RWPE1 (cell line): ENCODE measurements at regions not wholly inside any gene's neighbourhood (a gene's known extent, or its start where the extent isn't known, plus 50 kb on each side); places are given as distances from the start of the nearest gene placed in this dataset.

Experiments used
- CTCF ChIA-PET: fragments of 350-600 bp; sonication (Branson Sonifier 250); formaldehyde crosslinking; extraction: SDS; loops from one replicate; lab custom pipeline; 2021; lab: Yijun Ruan, JAX
- POLR2A ChIA-PET: fragments of 400-600 bp; formaldehyde crosslinking; extraction: SDS; loops from one replicate; lab custom pipeline; 2020; ENCODE audit warnings: antibody characterized with exemption; ENCODE audit not compliant: low non-redundant PET; lab: Yijun Ruan, JAX
- DNase-seq: peaks from one replicate; pipeline ENCODE4 v3.0.0; 2012; ENCODE audit warnings: low spot score
- H3K27ac ChIP-seq: fragments of 450-650 bp; 2 replicates; pipeline ENCODE4 v1.5.1; 2017
- TF ChIP-seq, protein P1 (sequence below): fragments of 450-650 bp; conservative IDR thresholded peaks from 2 replicates; pipeline ENCODE4 v1.5.1; 2017; ENCODE audit warnings: low read depth, mild to moderate bottlenecking

DNA sequence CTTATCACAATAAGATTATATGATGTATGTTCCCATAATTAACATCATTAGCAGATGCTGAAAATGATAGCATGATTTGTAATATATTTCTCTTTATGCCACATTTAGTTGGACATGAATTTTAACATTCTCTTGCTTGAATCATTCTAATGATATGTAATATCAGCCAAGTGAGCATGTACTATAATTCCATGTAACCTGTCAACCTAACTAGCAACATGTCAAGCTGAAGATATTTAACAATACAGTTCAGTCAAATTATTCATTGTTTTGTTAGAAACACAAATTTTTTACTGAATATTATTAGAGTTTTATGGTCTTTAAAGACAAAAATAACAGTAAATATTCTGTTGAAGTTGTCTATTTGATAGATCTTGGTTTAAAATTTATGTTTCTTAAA is 920.4 kb upstream of the PCDH10 start:
- TF ChIP-seq, protein P1, sequence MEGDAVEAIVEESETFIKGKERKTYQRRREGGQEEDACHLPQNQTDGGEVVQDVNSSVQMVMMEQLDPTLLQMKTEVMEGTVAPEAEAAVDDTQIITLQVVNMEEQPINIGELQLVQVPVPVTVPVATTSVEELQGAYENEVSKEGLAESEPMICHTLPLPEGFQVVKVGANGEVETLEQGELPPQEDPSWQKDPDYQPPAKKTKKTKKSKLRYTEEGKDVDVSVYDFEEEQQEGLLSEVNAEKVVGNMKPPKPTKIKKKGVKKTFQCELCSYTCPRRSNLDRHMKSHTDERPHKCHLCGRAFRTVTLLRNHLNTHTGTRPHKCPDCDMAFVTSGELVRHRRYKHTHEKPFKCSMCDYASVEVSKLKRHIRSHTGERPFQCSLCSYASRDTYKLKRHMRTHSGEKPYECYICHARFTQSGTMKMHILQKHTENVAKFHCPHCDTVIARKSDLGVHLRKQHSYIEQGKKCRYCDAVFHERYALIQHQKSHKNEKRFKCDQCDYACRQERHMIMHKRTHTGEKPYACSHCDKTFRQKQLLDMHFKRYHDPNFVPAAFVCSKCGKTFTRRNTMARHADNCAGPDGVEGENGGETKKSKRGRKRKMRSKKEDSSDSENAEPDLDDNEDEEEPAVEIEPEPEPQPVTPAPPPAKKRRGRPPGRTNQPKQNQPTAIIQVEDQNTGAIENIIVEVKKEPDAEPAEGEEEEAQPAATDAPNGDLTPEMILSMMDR: no peak

DNA sequence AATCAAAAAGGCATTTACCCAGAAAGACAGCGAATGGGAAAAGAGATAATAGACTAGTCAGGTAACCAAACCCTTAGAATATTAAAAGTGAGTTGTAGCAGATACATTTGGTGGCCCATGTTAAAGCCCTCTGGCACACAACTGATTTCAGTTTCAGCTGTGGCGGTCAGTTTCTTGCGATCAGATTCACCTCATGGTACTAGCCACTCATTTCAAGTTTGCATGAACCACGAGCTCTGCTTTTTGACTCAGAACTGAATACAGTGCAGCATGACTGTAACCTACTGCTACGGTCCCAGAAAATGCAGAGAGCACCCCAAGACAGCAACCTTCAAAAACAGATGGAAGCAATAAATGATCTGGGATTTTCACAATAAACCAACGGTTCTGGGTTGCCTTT is 919.1 kb upstream of the PCDH10 start:
- no peak for DNase-seq
- TF ChIP-seq, protein P1: no peak
- POLR2A ChIA-PET: no interaction called here
- CTCF ChIA-PET: no interaction called here
- no peak overlapping the region for H3K27ac ChIP-seq

More for the DNA sequence above, 920.4 kb upstream of the PCDH10 start:
- POLR2A ChIA-PET: no interaction called here
- no peak overlapping the region for H3K27ac ChIP-seq
- no peak for DNase-seq
- CTCF ChIA-PET: no interaction called here

DNA sequence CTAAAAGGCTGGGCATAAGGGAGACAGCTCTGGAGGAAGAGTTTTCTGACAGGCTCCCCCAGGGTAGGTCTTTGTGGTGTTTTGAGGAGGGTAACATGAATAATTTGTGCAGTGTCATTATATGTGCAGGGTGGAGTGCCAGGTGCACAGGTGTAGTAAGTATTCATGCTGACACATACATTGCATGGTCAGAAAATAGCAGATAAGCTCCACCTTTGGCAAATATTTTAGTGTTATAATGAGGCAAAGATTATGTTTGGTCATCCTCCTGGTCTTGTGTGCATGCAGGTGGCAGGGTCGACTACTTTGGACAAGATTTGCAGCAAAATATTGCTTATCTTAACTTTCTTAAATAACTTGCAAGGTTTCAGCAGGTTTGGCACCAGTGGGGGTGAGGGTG is 910.4 kb upstream of the PCDH10 start:
- ChIA-PET POLR2A (no interaction called here), CTCF (no interaction called here)
- no peak for DNase-seq
- H3K27ac ChIP-seq: no peak overlapping the region
- TF ChIP-seq, protein P1: no peak

DNA sequence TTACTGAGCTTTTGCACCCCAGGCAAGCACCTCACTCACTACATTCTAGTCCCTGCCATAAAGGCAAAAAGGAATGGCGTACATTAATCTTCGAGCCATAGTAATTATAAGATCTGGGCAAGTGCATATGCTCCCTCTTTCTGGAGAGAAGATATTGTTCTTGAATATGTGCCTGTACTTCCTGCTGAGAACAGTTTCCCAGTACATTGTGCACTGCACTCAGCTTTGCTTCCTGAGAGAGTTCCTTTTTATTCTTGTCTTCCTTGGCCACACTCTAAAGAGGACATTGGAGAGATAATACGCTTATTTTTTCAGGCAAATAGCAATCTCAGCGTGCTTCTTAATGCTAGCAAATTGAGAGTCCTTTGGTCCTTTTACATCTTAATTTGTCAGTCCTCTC is 909.0 kb upstream of the PCDH10 start:
- ChIA-PET POLR2A (no interaction called here), CTCF (no interaction called here)
- TF ChIP-seq, protein P1: no peak
- no peak overlapping the region for H3K27ac ChIP-seq
- no peak for DNase-seq

DNA sequence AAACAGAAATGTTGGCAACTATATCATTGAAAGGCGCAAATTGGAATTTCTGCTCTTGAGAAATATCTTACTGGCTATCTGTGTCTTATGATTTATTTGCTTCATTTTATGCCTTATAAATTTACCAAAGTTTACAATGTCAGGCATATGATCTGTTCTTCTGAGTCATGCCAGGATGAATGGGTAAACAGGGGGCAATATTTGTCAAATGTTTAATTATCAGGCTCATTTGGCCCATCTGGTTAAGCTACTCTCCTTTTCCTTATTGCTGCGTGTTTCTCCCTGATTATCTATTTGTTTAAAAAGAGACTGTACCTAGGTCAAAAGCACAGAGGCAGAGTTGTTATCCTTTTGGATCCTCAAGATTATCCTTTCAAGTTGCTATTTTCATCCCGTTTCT is 903.8 kb upstream of the PCDH10 start:
- ChIA-PET POLR2A (no interaction called here), CTCF (no interaction called here)
- DNase-seq: no peak
- no peak overlapping the region for H3K27ac ChIP-seq
- TF ChIP-seq, protein P1: no peak

DNA sequence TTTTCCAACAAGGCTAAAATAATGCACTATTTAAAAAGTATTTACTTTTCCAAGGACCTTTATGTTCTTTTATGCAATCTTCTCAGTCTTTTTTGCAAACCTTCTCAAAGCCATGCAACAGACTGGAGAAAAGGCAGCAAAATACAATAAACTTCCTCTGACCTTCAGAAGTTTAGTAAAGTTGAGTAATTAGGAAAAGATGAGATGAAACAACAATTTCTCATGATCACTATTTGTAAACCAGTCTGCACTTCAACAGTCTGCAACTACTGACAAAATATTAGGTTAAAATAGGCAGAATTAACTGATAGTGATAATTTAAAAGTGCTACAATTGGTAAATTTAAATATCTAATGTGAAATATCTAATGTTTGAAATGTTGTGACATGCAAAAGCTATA is 884.9 kb upstream of the PCDH10 start:
- no peak overlapping the region for H3K27ac ChIP-seq
- TF ChIP-seq, protein P1: no peak
- CTCF ChIA-PET: no interaction called here
- no peak for DNase-seq
- POLR2A ChIA-PET: no interaction called here

DNA sequence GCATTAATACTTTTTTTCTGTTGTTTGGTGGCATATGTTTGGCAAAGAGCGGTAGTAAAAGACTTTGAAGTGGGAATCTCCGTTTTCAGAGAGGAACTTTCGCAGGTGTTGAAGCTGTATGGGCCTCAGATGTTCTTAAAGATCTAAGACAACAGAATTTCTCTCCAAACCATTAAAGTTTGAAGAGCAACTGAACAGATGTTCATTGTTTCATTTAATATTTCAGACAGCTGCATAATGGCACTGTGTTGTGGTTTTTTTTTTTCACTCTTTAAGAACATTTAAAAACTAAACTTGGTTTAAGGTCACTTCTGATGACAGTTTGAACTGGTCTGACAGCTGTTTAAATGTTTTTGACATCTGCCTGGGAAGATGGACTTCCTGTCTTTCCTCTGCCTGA is 882.7 kb upstream of the PCDH10 start:
- TF ChIP-seq, protein P1: no peak
- CTCF ChIA-PET: no interaction called here
- POLR2A ChIA-PET: no interaction called here
- no peak for DNase-seq
- H3K27ac ChIP-seq: no peak overlapping the region
